Activated CD4-positive, alpha-beta T cell treated with anti-CD3 and anti-CD28 coated beads for 36 hours (primary cell): ENCODE measurements at regions not wholly inside any gene's neighbourhood (a gene's known extent, or its start where the extent isn't known, plus 50 kb on each side); places are given as distances from the start of the nearest gene placed in this dataset.

ENCODE experiments used
- ATAC-seq: fragments of 200-7000 bp; cut with Tn5 transposase; one replicate; pipeline ENCODE4 v1.10.0; 2021; ENCODE audit warnings: mild to moderate bottlenecking, moderate library complexity
- CTCF ChIA-PET: fragments of 350-600 bp; sonication (Branson Sonifier 250); formaldehyde crosslinking; loops from one replicate; lab custom pipeline; 2021; ENCODE audit warnings: antibody characterized with exemption; lab: Charles Lee
- POLR2A ChIA-PET: fragments of 350-600 bp; sonication (Branson Sonifier 250); formaldehyde crosslinking; loops from one replicate; lab custom pipeline; 2021; ENCODE audit warnings: antibody characterized with exemption, inconsistent platforms; lab: Charles Lee
- DNase-seq: peaks from one replicate; pipeline ENCODE4 v3.0.0-alpha.2; 2020
- H3K27ac Mint-ChIP-seq: one replicate; pipeline ENCODE4 v1.8.0; 2021; ENCODE audit warnings: mixed read lengths
- H3K27me3 Mint-ChIP-seq: one replicate; pipeline ENCODE4 v1.8.0; 2021; ENCODE audit warnings: mixed read lengths
- H3K36me3 Mint-ChIP-seq: one replicate; pipeline ENCODE4 v1.8.0; 2021; ENCODE audit warnings: low read depth, mixed read lengths
- H3K4me1 Mint-ChIP-seq: one replicate; pipeline ENCODE4 v1.8.0; 2021; ENCODE audit warnings: mixed read lengths
- H3K4me3 Mint-ChIP-seq: one replicate; pipeline ENCODE4 v1.8.0; 2021; ENCODE audit warnings: mild to moderate bottlenecking, moderate library complexity, mixed read lengths
- H3K9me3 Mint-ChIP-seq: one replicate; pipeline ENCODE4 v1.8.0; 2021; ENCODE audit warnings: low read depth, mixed read lengths
- intact Hi-C, 2 experiments: fragments of 100-400 bp; cut with DNase I in 1 of 2; cut with micrococcal nuclease in 1 of 2; formaldehyde crosslinking; loops; one replicate each; pipeline versions ENCODE4 v1.14.2 to v1.15.1; 2022 to 2024; cut with DNase I, micrococcal nuclease

- DNase-seq (no peak), ATAC-seq (no peak)
- ChIA-PET POLR2A (no interaction called here), CTCF (no interaction called here)
- Mint-ChIP-seq H3K9me3 (peaks cover 5% of the 10 kb centered on the region), H3K36me3 (no peaks in the 10 kb centered on the region), H3K4me3 (no peak overlapping the region), H3K27me3 (no peaks in the 10 kb centered on the region), H3K4me1 (no peaks in the 10 kb centered on the region), H3K27ac (no peak overlapping the region)
- intact Hi-C loops, result no loop called here
These were observed 301.8 kb upstream of the ZWINT start for GRCh38 chr10:56662765-56663447.

DNA sequence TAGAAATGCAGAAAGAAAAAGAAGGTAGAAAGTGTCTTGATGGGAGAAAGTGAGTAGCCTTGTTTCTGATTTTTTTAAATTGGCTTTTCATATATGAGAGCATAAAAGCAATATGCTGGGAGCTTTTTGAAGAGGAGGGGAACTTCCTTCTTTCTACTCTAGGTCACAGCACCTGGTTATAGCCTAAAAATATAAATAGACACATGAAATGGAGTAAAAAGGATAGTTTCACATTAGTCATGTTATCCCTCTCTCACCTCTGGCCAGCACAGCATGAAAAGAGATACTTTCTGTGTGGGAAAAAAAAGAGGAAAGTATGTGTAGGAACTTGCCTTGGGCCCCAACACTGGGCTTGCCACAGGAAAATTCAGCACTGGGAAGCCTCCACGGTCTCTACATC lies 292.2 kb upstream of the ZWINT start:
- H3K36me3 Mint-ChIP-seq, result no peaks in the 10 kb centered on the region
- no peak overlapping the region for H3K27ac Mint-ChIP-seq
- DNase-seq, result no peak
- H3K9me3 Mint-ChIP-seq, result peaks cover 5% of the 10 kb centered on the region
- no peak for ATAC-seq
- no peaks in the 10 kb centered on the region for H3K27me3 Mint-ChIP-seq
- POLR2A ChIA-PET, result no interaction called here
- CTCF ChIA-PET, result no interaction called here
- H3K4me3 Mint-ChIP-seq, result no peak overlapping the region
- no peaks in the 10 kb centered on the region for H3K4me1 Mint-ChIP-seq
- intact Hi-C loops, result no loop called here

DNA sequence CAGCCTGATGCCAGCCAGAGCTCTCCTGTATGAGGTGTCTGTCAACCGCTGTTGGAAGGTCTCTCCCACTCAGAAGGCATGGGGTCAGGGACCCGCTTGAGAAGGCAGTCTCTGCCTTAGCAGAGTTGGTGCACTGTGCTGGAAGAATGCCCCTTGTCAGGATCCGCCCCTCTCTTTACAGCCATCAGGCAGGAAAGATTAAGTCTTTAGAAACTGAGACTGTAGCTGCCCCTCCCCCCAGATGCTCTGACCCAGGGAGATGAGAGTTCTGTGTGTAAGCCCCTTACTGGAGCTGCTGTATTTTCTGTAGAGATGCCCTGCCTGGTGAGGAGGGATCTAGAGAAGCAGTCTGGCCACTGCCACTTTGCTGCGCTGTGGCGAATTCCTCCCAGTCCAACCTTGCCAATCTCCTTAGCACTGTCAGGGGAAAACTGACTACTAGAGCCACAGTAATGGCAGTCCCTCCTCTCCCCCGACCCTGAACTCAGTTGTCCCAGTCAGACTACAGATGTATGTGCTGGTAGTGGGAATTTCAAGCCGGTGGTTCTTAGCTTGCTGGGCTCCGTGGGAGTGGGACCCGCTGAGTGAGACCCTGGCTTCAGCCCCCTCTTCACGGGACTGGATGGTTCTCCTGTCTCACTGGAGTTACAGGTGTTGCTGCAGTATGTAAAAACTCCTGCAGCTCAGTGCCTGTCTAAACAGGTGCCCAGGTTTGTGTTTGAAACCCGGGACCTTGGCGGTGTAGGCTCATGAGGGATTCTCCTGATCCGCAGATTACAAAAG lies 285.5 kb upstream of the ZWINT start:
- Mint-ChIP-seq H3K9me3 (peaks cover 10% of the 10 kb centered on the region), H3K36me3 (no peaks in the 10 kb centered on the region), H3K27ac (no peak overlapping the region), H3K27me3 (no peaks in the 10 kb centered on the region), H3K4me3 (no peak overlapping the region), H3K4me1 (no peaks in the 10 kb centered on the region)
- ChIA-PET CTCF (no interaction called here), POLR2A (no interaction called here)
- intact Hi-C loops, result no loop called here
- ATAC-seq (no peak), DNase-seq (no peak)

DNA sequence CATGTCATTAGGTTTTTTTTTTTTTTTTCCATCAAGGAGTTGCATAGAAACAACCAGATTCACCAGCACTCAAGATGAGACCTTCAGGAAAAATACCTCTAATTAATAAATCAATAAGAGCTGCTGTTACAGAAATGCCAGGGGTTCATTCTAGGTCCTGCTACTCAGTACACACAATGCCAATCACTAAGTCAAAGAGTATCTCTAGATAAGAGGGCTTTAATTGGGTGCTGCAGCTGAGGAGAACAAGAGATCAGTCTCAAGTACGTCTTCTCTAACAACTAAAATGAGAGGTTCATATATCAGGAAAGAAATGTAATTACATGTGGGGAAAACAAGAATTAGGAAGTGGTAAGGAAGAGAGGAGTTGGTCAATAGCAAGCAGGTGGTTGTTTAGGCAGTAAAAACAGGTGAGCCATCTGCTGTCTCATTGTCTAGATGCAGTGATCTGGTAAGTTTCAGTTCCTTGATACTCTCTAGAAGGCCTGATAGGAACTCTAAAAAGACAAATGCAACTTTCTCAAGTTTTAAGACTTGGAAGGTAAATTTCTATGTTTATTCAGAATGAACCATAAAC lies 272.9 kb upstream of the ZWINT start:
- intact Hi-C loops, result no loop called here
- CTCF ChIA-PET, result interaction anchor here (0.6 kb wide), 1 partner anchor 10 kb away, joined by 3 read pairs; no protein-coding TSS in a partner anchor
- DNase-seq, result no peak
- ATAC-seq, result no peak
- Mint-ChIP-seq H3K9me3 (peaks cover 11% of the 10 kb centered on the region), H3K36me3 (no peaks in the 10 kb centered on the region), H3K4me3 (no peak overlapping the region), H3K27ac (no peak overlapping the region), H3K27me3 (no peaks in the 10 kb centered on the region), H3K4me1 (no peaks in the 10 kb centered on the region)
- POLR2A ChIA-PET, result no interaction called here

DNA sequence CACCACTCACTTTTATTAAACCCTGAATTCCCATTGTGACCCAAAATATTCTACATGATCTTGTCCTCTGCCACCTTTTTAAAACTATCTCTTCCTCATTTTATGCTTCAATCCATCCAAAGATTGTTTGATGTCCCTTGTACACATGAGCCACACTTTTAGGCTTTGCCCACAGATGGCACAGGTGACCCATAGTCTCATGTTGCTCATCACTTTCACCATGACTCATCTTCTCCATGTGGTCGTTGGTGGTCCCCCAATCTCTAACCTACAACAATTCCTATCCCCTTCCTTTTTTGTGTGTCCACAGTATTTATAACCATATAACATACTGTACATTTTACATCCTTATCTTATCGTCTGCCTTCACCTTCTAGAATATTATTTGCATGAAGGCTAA lies 271.5 kb upstream of the ZWINT start:
- H3K4me3 Mint-ChIP-seq, result no peak overlapping the region
- intact Hi-C loops, result no loop called here
- H3K27ac Mint-ChIP-seq, result no peak overlapping the region
- H3K36me3 Mint-ChIP-seq, result no peaks in the 10 kb centered on the region
- CTCF ChIA-PET, result no interaction called here
- POLR2A ChIA-PET, result no interaction called here
- DNase-seq (no peak), ATAC-seq (no peak)
- no peaks in the 10 kb centered on the region for H3K4me1 Mint-ChIP-seq
- H3K9me3 Mint-ChIP-seq, result peaks cover 8% of the 10 kb centered on the region
- no peaks in the 10 kb centered on the region for H3K27me3 Mint-ChIP-seq

- Mint-ChIP-seq H3K4me1 (no peaks in the 10 kb centered on the region), H3K27ac (no peak overlapping the region), H3K27me3 (no peaks in the 10 kb centered on the region), H3K4me3 (no peak overlapping the region), H3K9me3 (peaks cover 8% of the 10 kb centered on the region), H3K36me3 (no peaks in the 10 kb centered on the region)
- ChIA-PET CTCF (interaction anchor here (1.1 kb wide), 1 partner anchor 10 kb away, joined by 3 read pairs; no protein-coding TSS in a partner anchor), POLR2A (no interaction called here)
- ATAC-seq, result no peak
- intact Hi-C loops, result no loop called here
- DNase-seq, result no peak
These were observed 263.0 kb upstream of the ZWINT start for GRCh38 chr10:56624082-56624481.

- no peaks in the 10 kb centered on the region for H3K36me3 Mint-ChIP-seq
- H3K4me1 Mint-ChIP-seq, result no peaks in the 10 kb centered on the region
- H3K27ac Mint-ChIP-seq, result no peak overlapping the region
- no peak overlapping the region for H3K4me3 Mint-ChIP-seq
- ChIA-PET POLR2A (no interaction called here), CTCF (no interaction called here)
- no peaks in the 10 kb centered on the region for H3K27me3 Mint-ChIP-seq
- ATAC-seq (no peak), DNase-seq (no peak)
- H3K9me3 Mint-ChIP-seq, result peaks cover 9% of the 10 kb centered on the region
- intact Hi-C loops, result no loop called here
These were observed 262.0 kb upstream of the ZWINT start for GRCh38 chr10:56623064-56623463.

- DNase-seq (no peak), ATAC-seq (no peak)
- Mint-ChIP-seq H3K36me3 (no peaks in the 10 kb centered on the region), H3K4me3 (no peak overlapping the region), H3K4me1 (no peaks in the 10 kb centered on the region), H3K9me3 (peaks cover 7% of the 10 kb centered on the region), H3K27ac (no peak overlapping the region), H3K27me3 (no peaks in the 10 kb centered on the region)
- CTCF ChIA-PET, result no interaction called here
- intact Hi-C loops, result no loop called here
- POLR2A ChIA-PET, result no interaction called here
These were observed 261.4 kb upstream of the ZWINT start for GRCh38 chr10:56622335-56622973.

DNA sequence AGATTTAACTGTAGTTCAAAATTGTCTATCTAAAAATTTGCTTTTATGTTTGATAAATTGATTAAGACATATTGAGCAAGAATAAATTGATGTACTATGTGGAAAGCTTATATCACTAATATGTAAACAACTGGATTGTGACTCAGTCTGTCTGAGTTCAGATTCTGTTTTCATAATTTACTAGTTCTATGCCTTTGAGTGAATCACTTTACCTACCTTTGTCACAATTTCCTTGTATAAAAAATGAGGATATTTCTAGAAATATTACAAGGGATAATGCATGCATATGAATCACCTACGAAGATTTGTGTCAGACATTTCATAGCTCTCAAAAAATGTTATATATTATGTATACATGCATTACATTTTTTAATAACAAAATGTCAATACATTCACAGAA lies 245.1 kb upstream of the ZWINT start:
- ChIA-PET CTCF (no interaction called here), POLR2A (no interaction called here)
- Mint-ChIP-seq H3K27me3 (no peaks in the 10 kb centered on the region), H3K4me3 (no peak overlapping the region), H3K4me1 (no peaks in the 10 kb centered on the region), H3K9me3 (peaks cover 6% of the 10 kb centered on the region), H3K36me3 (no peaks in the 10 kb centered on the region), H3K27ac (no peak overlapping the region)
- DNase-seq (no peak), ATAC-seq (no peak)
- intact Hi-C loops, result no loop called here

DNA sequence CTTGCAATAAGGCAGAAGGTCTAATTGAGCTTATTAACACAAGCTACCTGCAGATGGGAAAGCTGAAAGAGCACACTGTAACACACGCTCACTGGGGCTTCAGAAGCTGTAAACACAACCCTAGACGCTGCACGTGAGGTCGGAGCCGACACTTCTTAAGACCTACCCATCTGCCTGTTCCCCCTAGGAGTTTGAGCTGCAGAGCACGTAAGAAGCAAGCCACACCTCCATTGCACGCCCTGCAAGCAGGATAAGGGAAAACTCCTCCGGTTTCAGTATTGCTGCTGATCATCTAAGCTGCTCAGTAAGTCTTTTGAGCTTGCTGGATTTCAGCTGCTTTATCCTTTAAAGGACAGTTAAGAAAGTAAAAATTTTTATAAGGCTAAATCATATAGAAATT lies 244.0 kb upstream of the ZWINT start:
- intact Hi-C loops, result no loop called here
- DNase-seq, result no peak
- CTCF ChIA-PET, result no interaction called here
- POLR2A ChIA-PET, result no interaction called here
- Mint-ChIP-seq H3K4me3 (no peak overlapping the region), H3K36me3 (no peaks in the 10 kb centered on the region), H3K27ac (no peak overlapping the region), H3K4me1 (no peaks in the 10 kb centered on the region), H3K27me3 (no peaks in the 10 kb centered on the region), H3K9me3 (peaks cover 2% of the 10 kb centered on the region)
- no peak for ATAC-seq

DNA sequence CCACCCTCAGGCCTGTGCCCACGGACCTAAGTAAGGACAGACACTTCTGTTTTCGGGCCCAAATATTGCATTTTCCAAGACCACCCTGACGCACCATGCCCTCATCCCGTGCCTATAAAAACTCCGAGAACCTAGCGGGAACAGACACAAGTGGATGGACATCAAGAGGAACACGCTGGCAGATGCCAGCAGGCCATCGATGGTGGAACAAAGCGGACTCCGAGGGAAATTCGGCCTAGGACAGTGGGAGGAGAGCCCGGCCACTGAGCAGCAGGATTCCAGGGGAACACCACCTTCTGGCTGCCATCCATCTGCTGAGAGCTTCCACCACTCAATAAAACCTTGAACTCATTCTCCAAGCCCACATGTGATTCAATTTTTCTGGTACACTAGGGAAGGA lies 243.6 kb upstream of the ZWINT start:
- Mint-ChIP-seq H3K9me3 (peaks cover 2% of the 10 kb centered on the region), H3K27me3 (no peaks in the 10 kb centered on the region), H3K4me1 (no peaks in the 10 kb centered on the region), H3K27ac (no peak overlapping the region), H3K4me3 (no peak overlapping the region), H3K36me3 (no peaks in the 10 kb centered on the region)
- ATAC-seq, result no peak
- DNase-seq, result no peak
- POLR2A ChIA-PET, result no interaction called here
- intact Hi-C loops, result no loop called here
- CTCF ChIA-PET, result no interaction called here

GRCh38 chr10:56599201-56599600 lies 238.1 kb upstream of the ZWINT start:
- ChIA-PET CTCF (no interaction called here), POLR2A (no interaction called here)
- Mint-ChIP-seq H3K4me1 (no peaks in the 10 kb centered on the region), H3K4me3 (no peak overlapping the region), H3K9me3 (peaks cover 4% of the 10 kb centered on the region), H3K27ac (no peak overlapping the region), H3K27me3 (no peaks in the 10 kb centered on the region), H3K36me3 (no peaks in the 10 kb centered on the region)
- intact Hi-C loops, result no loop called here
- DNase-seq (no peak), ATAC-seq (no peak)
